ENCODE measurements at regions not wholly inside any gene's neighbourhood (a gene's known extent, or its start where the extent isn't known, plus 50 kb on each side); places are given as distances from the start of the nearest gene placed in this dataset.

DNA sequence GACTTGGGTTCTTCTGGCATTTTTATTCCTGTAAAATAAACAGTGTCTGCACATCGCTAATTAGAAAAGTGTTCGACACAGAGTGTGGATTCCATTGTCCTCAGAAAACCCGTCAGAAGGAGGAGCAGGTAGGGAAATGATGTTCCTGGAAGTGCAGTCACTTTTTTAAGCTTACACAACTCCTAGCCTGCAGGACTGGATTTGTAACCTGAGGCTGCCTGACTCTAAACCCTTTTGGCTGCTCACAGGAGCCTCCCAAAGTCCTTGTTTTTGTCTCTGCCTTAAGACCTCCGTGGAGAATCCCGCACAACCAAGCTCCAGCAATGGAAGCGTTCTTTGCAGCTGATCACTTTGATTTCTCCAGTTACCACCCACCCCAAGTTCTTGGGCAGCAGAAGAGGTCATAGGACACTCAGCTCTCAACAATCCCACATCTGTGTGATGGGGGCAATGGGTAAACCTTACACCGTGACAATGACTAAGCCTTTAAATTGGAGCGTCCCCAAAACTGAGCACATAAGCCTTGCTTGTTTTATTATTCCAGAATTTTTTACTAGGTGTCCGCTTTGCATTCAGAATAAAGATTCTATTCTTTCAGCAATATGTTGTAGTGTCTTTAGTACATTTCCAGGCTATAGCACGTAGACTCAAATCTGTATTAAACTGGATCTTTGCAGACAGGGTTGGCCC is 227.9 kb downstream of the TBXT start:
- no peaks in the 10 kb centered on the region for H3F3A ChIP-seq (ENCODE audit: insufficient read depth, low read length, poor library complexity, severe bottlenecking)
- H3K27ac ChIP-seq (ENCODE audit: low read length), result no peak overlapping the region
- H3K4me2 ChIP-seq (ENCODE audit: low read length), result no peak overlapping the region
- no peak overlapping the region for H3K4me3 ChIP-seq (ENCODE audit: low read length)
- no peaks in the 10 kb centered on the region for H3K27me3 ChIP-seq (ENCODE audit: insufficient read depth, low read depth, low read length)
- no peaks in the 10 kb centered on the region for H4K20me1 ChIP-seq (ENCODE audit: insufficient read depth)
- H3K9me2 ChIP-seq (ENCODE audit: insufficient read depth, low read length), result no peaks in the 10 kb centered on the region
- H3K36me3 ChIP-seq (ENCODE audit: insufficient read depth, low read length), result no peaks in the 10 kb centered on the region
- H3K9ac ChIP-seq (ENCODE audit: low read length), result no peak overlapping the region
- H2AFZ ChIP-seq (ENCODE audit: low read depth, low read length), result no peak overlapping the region
- no peaks in the 10 kb centered on the region for H3K9me3 ChIP-seq (ENCODE audit: low read length)
- TF ChIP-seq, protein P1, sequence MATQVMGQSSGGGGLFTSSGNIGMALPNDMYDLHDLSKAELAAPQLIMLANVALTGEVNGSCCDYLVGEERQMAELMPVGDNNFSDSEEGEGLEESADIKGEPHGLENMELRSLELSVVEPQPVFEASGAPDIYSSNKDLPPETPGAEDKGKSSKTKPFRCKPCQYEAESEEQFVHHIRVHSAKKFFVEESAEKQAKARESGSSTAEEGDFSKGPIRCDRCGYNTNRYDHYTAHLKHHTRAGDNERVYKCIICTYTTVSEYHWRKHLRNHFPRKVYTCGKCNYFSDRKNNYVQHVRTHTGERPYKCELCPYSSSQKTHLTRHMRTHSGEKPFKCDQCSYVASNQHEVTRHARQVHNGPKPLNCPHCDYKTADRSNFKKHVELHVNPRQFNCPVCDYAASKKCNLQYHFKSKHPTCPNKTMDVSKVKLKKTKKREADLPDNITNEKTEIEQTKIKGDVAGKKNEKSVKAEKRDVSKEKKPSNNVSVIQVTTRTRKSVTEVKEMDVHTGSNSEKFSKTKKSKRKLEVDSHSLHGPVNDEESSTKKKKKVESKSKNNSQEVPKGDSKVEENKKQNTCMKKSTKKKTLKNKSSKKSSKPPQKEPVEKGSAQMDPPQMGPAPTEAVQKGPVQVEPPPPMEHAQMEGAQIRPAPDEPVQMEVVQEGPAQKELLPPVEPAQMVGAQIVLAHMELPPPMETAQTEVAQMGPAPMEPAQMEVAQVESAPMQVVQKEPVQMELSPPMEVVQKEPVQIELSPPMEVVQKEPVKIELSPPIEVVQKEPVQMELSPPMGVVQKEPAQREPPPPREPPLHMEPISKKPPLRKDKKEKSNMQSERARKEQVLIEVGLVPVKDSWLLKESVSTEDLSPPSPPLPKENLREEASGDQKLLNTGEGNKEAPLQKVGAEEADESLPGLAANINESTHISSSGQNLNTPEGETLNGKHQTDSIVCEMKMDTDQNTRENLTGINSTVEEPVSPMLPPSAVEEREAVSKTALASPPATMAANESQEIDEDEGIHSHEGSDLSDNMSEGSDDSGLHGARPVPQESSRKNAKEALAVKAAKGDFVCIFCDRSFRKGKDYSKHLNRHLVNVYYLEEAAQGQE (IDR thresholded peaks at IDR 0.05; ENCODE audit: borderline replicate concordance), result no peak
- TF ChIP-seq, protein P2, sequence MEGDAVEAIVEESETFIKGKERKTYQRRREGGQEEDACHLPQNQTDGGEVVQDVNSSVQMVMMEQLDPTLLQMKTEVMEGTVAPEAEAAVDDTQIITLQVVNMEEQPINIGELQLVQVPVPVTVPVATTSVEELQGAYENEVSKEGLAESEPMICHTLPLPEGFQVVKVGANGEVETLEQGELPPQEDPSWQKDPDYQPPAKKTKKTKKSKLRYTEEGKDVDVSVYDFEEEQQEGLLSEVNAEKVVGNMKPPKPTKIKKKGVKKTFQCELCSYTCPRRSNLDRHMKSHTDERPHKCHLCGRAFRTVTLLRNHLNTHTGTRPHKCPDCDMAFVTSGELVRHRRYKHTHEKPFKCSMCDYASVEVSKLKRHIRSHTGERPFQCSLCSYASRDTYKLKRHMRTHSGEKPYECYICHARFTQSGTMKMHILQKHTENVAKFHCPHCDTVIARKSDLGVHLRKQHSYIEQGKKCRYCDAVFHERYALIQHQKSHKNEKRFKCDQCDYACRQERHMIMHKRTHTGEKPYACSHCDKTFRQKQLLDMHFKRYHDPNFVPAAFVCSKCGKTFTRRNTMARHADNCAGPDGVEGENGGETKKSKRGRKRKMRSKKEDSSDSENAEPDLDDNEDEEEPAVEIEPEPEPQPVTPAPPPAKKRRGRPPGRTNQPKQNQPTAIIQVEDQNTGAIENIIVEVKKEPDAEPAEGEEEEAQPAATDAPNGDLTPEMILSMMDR (IDR thresholded peaks at IDR 0.05; ENCODE audit: poor library complexity, severe bottlenecking), result no peak
- no peak for TF ChIP-seq MXI1 (conservative IDR thresholded peaks at IDR 0.05; ENCODE audit: poor library complexity, severe bottlenecking)
- TF ChIP-seq RAD21 (conservative IDR thresholded peaks at IDR 0.05), result no peak
- TF ChIP-seq EZH2 (IDR thresholded peaks at IDR 0.05; ENCODE audit: borderline replicate concordance, insufficient read depth, low read length, poor library complexity, severe bottlenecking), result no peak
- TF ChIP-seq EP300 (conservative IDR thresholded peaks at IDR 0.05; ENCODE audit: poor library complexity, severe bottlenecking), result no peak
- TF ChIP-seq POLR2AphosphoS5 (IDR thresholded peaks at IDR 0.05), result no peak
- TF ChIP-seq SMC3 (conservative IDR thresholded peaks at IDR 0.05; ENCODE audit: poor library complexity), result no peak
- no peak for TF ChIP-seq TAF1 (IDR thresholded peaks at IDR 0.05; ENCODE audit: low read depth)
- no peaks in the 10 kb centered on the region for H3K79me2 ChIP-seq (replicated peaks; ENCODE audit: insufficient read depth, low read length)

- no peaks in the 10 kb centered on the region for H3K9me3 ChIP-seq (ENCODE audit: low read length)
- H3K9ac ChIP-seq (ENCODE audit: low read length), result no peak overlapping the region
- H2AFZ ChIP-seq (ENCODE audit: low read depth, low read length), result no peak overlapping the region
- H3K36me3 ChIP-seq (ENCODE audit: insufficient read depth, low read length), result no peaks in the 10 kb centered on the region
- H3F3A ChIP-seq (ENCODE audit: insufficient read depth, low read length, poor library complexity, severe bottlenecking), result no peaks in the 10 kb centered on the region
- TF ChIP-seq EP300 (conservative IDR thresholded peaks at IDR 0.05; ENCODE audit: poor library complexity, severe bottlenecking), result no peak
- no peak for TF ChIP-seq RAD21 (conservative IDR thresholded peaks at IDR 0.05)
- no peak for TF ChIP-seq POLR2AphosphoS5 (IDR thresholded peaks at IDR 0.05)
- TF ChIP-seq, protein P2 (IDR thresholded peaks at IDR 0.05; ENCODE audit: poor library complexity, severe bottlenecking), result no peak
- TF ChIP-seq, protein P1 (IDR thresholded peaks at IDR 0.05; ENCODE audit: borderline replicate concordance), result no peak
- TF ChIP-seq TAF1 (IDR thresholded peaks at IDR 0.05; ENCODE audit: low read depth), result no peak
- TF ChIP-seq MXI1 (conservative IDR thresholded peaks at IDR 0.05; ENCODE audit: poor library complexity, severe bottlenecking), result no peak
- TF ChIP-seq SMC3 (conservative IDR thresholded peaks at IDR 0.05; ENCODE audit: poor library complexity), result no peak
- no peak for TF ChIP-seq EZH2 (IDR thresholded peaks at IDR 0.05; ENCODE audit: borderline replicate concordance, insufficient read depth, low read length, poor library complexity, severe bottlenecking)
- no peak overlapping the region for H3K27ac ChIP-seq (ENCODE audit: low read length)
- no peaks in the 10 kb centered on the region for H3K9me2 ChIP-seq (ENCODE audit: insufficient read depth, low read length)
- H3K79me2 ChIP-seq (replicated peaks; ENCODE audit: insufficient read depth, low read length), result no peaks in the 10 kb centered on the region
- H3K4me2 ChIP-seq (ENCODE audit: low read length), result no peak overlapping the region
- no peaks in the 10 kb centered on the region for H4K20me1 ChIP-seq (ENCODE audit: insufficient read depth)
- H3K27me3 ChIP-seq (ENCODE audit: insufficient read depth, low read depth, low read length), result no peaks in the 10 kb centered on the region
- no peak overlapping the region for H3K4me3 ChIP-seq (ENCODE audit: low read length)
Measured at GRCh38 chr6:165939047-165939446, 228.6 kb downstream of the TBXT start.

All from neural cell (in vitro differentiated cells).